Colonic mucosa (tissue), 4 donors: ENCODE measurements at regions not wholly inside any gene's neighbourhood (a gene's known extent, or its start where the extent isn't known, plus 50 kb on each side); places are given as distances from the start of the nearest gene placed in this dataset.

ENCODE experiments used
- DNase-seq: peaks from one replicate; pipeline ENCODE4 v3.0.0-alpha.2; 2020
- H3K27ac ChIP-seq: fragments of 200-600 bp; one replicate; pipeline ENCODE4 v1.8.0; 2021
- H3K27me3 ChIP-seq: fragments of 200-600 bp; one replicate; pipeline ENCODE4 v1.8.0; 2021
- H3K36me3 ChIP-seq: fragments of 200-600 bp; one replicate; pipeline ENCODE4 v1.8.0; 2021
- H3K4me1 ChIP-seq: fragments of 200-600 bp; one replicate; pipeline ENCODE4 v1.8.0; 2021; ENCODE audit warnings: mild to moderate bottlenecking
- H3K4me3 ChIP-seq: fragments of 200-600 bp; one replicate; pipeline ENCODE4 v1.8.0; 2021
- H3K9ac ChIP-seq, 2 donors: one replicate each; pipeline ENCODE4 v1.7.0; 2013; ENCODE audit warnings: control low read depth in 2 of 2, low read depth in 2 of 2, low read length in 2 of 2
- H3K9me3 ChIP-seq: fragments of 200-600 bp; one replicate; pipeline ENCODE4 v1.8.0; 2021
- intact Hi-C: fragments of 100-400 bp; cut with DNase I; formaldehyde crosslinking; loops from one replicate; pipeline ENCODE4 v1.14.1; 2022
- TF ChIP-seq, protein P1 (sequence below): fragments of 200-600 bp; IDR thresholded peaks from one replicate; pipeline ENCODE4 v1.8.0; 2022; ENCODE audit warnings: antibody characterized with exemption, mild to moderate bottlenecking
- donor health status: healthy.
- donor health status: DM: no; HTN: no; CAD: no.
- donor health status: DM: no; HTN: no; CAD: no.

DNA sequence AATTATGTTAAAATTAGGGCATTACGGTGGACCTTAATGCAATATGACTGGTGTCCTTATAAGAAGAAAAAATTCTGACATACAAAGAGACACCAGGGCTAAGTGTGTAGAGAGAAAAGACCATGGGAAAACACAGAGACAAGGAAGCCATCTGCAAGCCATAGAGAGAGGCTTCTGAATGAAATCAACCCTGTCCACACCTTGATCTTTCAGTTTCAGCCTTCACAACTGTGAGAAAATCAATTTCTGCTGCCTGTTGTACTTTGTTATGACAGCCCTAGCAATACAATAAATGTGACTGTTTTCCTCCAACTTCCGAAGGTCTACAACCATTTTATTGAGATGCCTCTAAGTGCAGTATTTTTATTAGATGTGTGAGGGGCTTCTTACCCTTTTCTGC, 1407.2 kb downstream of the MRPL39 start:
- intact Hi-C loops = no loop called here
- no peak overlapping the region for H3K27ac ChIP-seq

GRCh38 chr21:24197923-24198322, 1409.4 kb downstream of the MRPL39 start:
- Histone ChIP-seq H3K27ac (no peak overlapping the region), H3K4me1 (no peaks in the 10 kb centered on the region), H3K36me3 (no peaks in the 10 kb centered on the region), H3K27me3 (no peaks in the 10 kb centered on the region), H3K9me3 (no peaks in the 10 kb centered on the region), H3K9ac (no peak overlapping the region), H3K4me3 (no peak overlapping the region)
- no peak for DNase-seq
- TF ChIP-seq, protein P1, sequence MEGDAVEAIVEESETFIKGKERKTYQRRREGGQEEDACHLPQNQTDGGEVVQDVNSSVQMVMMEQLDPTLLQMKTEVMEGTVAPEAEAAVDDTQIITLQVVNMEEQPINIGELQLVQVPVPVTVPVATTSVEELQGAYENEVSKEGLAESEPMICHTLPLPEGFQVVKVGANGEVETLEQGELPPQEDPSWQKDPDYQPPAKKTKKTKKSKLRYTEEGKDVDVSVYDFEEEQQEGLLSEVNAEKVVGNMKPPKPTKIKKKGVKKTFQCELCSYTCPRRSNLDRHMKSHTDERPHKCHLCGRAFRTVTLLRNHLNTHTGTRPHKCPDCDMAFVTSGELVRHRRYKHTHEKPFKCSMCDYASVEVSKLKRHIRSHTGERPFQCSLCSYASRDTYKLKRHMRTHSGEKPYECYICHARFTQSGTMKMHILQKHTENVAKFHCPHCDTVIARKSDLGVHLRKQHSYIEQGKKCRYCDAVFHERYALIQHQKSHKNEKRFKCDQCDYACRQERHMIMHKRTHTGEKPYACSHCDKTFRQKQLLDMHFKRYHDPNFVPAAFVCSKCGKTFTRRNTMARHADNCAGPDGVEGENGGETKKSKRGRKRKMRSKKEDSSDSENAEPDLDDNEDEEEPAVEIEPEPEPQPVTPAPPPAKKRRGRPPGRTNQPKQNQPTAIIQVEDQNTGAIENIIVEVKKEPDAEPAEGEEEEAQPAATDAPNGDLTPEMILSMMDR = no peak
- intact Hi-C loops = no loop called here

More for the DNA sequence above, 1407.2 kb downstream of the MRPL39 start:
- Histone ChIP-seq H3K4me3 (no peak overlapping the region), H3K4me1 (no peaks in the 10 kb centered on the region), H3K9ac (no peak overlapping the region), H3K36me3 (no peaks in the 10 kb centered on the region), H3K27me3 (no peaks in the 10 kb centered on the region), H3K9me3 (no peaks in the 10 kb centered on the region)
- TF ChIP-seq, protein P1 = no peak
- no peak for DNase-seq

GRCh38 chr21:24197132-24197643, 1410.1 kb downstream of the MRPL39 start:
- TF ChIP-seq, protein P1 = no peak
- Histone ChIP-seq H3K9me3 (no peaks in the 10 kb centered on the region), H3K27ac (no peak overlapping the region), H3K36me3 (no peaks in the 10 kb centered on the region), H3K4me1 (no peaks in the 10 kb centered on the region), H3K27me3 (no peaks in the 10 kb centered on the region), H3K9ac (no peak overlapping the region), H3K4me3 (no peak overlapping the region)
- no peak for DNase-seq
- intact Hi-C loops = no loop called here

DNA sequence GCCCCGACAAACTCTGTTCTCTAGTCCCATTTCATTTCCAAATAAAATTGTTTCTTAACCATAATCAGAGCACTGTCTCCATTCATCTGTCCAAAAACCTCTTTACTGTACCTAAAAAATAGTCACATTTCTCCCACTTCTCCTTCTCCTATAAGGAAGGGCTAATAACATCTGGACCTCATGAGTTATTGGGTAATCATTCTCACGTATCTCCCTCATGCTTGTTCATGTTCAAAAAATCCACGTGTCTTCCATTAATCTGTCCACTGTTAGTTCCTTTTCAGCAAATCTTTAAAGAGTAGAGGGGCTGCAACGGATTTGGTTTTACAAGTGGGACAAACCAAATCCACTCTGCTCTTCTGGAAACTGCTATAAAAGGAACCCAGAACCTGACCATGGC, 1418.8 kb downstream of the MRPL39 start:
- no peak for DNase-seq
- Histone ChIP-seq H3K9ac (no peak overlapping the region), H3K4me3 (no peak overlapping the region), H3K4me1 (no peaks in the 10 kb centered on the region), H3K27ac (no peak overlapping the region), H3K36me3 (no peaks in the 10 kb centered on the region), H3K9me3 (no peaks in the 10 kb centered on the region), H3K27me3 (no peaks in the 10 kb centered on the region)
- intact Hi-C loops = no loop called here
- TF ChIP-seq, protein P1 = no peak

GRCh38 chr21:24183077-24183476, 1424.2 kb downstream of the MRPL39 start:
- no peak overlapping the region for H3K9ac ChIP-seq
- DNase-seq = no peak
- intact Hi-C loops = no loop called here

More at GRCh38 chr21:24183077-24183476, 1424.2 kb downstream of the MRPL39 start:
- Histone ChIP-seq H3K27me3 (no peaks in the 10 kb centered on the region), H3K36me3 (no peaks in the 10 kb centered on the region), H3K4me3 (no peak overlapping the region), H3K27ac (no peak overlapping the region), H3K9me3 (no peaks in the 10 kb centered on the region), H3K4me1 (no peaks in the 10 kb centered on the region)
- TF ChIP-seq, protein P1 = no peak
